OCI-LY1 (cell line): ENCODE measurements at regions not wholly inside any gene's neighbourhood (a gene's known extent, or its start where the extent isn't known, plus 50 kb on each side); places are given as distances from the start of the nearest gene placed in this dataset.

Experiments
- CTCF ChIP-seq: fragments of 200-600 bp; sonication (generic), shearing (Covaris generic); IDR thresholded peaks from 2 replicates; pipeline ENCODE4 v1.5.1; 2017; ENCODE audit warnings: mild to moderate bottlenecking, antibody characterized with exemption, low read length, moderate library complexity, mixed read lengths
- EZH2 ChIP-seq: fragments of 200-600 bp; sonication (generic), shearing (Covaris generic); IDR thresholded peaks from 2 replicates; pipeline ENCODE4 v1.8.0; 2017; ENCODE audit warnings: borderline replicate concordance, mixed run types, mild to moderate bottlenecking, antibody characterized with exemption, low read length, moderate library complexity, mixed read lengths

GRCh38 chr14:99041820-99042174 lies 230.2 kb downstream of the BCL11B start:
- no peak for TF ChIP-seq CTCF
- TF ChIP-seq EZH2 = no peak
